SK-N-MC (cell line): ENCODE measurements at regions not wholly inside any gene's neighbourhood (a gene's known extent, or its start where the extent isn't known, plus 50 kb on each side); places are given as distances from the start of the nearest gene placed in this dataset.

Experiments used
- DNase-seq: peaks from one replicate; pipeline ENCODE4 v3.0.0-alpha.2; 2011; ENCODE audit warnings: low read depth, low spot score
- H3K27ac ChIP-seq: fragments of 200-600 bp; sonication (generic); 2 replicates; pipeline ENCODE4 v1.5.1; 2016; ENCODE audit warnings: mixed run types
- H3K36me3 ChIP-seq: fragments of 200-600 bp; sonication (generic); 2 replicates; pipeline ENCODE4 v1.6.1; 2017; ENCODE audit warnings: antibody characterized with exemption, low read length, mixed read lengths; ENCODE audit not compliant: insufficient read depth
- H3K4me3 ChIP-seq: fragments of 200-600 bp; sonication (generic); 2 replicates; pipeline ENCODE4 v1.5.1; 2016
- H3K9ac ChIP-seq: fragments of 200-600 bp; sonication (generic); 2 replicates; pipeline ENCODE4 v1.8.0; 2017; ENCODE audit warnings: mixed run types, mixed read lengths; ENCODE audit not compliant: insufficient read length
- H3K9me3 ChIP-seq: fragments of 200-600 bp; sonication (generic); 2 replicates; pipeline ENCODE4 v1.6.1; 2017; ENCODE audit warnings: low read depth, mild to moderate bottlenecking, antibody characterized with exemption, low read length, moderate library complexity, mixed read lengths
- EZH2 ChIP-seq: fragments of 200-600 bp; sonication (generic); IDR thresholded peaks from one replicate; pipeline ENCODE4 v1.6.1; 2017; ENCODE audit warnings: antibody characterized with exemption
- FOXP2 ChIP-seq: optimal IDR thresholded peaks from 2 replicates; pipeline ENCODE3; 2011; ENCODE audit warnings: mild to moderate bottlenecking, moderate library complexity; ENCODE audit not compliant: insufficient read depth; ENCODE audit errors: extremely low read length, control extremely low read depth
- POLR2AphosphoS5 ChIP-seq: IDR thresholded peaks from 2 replicates; pipeline ENCODE4 v1.6.1; 2012; ENCODE audit warnings: mild to moderate bottlenecking, low read depth, low read length, borderline replicate concordance

DNA sequence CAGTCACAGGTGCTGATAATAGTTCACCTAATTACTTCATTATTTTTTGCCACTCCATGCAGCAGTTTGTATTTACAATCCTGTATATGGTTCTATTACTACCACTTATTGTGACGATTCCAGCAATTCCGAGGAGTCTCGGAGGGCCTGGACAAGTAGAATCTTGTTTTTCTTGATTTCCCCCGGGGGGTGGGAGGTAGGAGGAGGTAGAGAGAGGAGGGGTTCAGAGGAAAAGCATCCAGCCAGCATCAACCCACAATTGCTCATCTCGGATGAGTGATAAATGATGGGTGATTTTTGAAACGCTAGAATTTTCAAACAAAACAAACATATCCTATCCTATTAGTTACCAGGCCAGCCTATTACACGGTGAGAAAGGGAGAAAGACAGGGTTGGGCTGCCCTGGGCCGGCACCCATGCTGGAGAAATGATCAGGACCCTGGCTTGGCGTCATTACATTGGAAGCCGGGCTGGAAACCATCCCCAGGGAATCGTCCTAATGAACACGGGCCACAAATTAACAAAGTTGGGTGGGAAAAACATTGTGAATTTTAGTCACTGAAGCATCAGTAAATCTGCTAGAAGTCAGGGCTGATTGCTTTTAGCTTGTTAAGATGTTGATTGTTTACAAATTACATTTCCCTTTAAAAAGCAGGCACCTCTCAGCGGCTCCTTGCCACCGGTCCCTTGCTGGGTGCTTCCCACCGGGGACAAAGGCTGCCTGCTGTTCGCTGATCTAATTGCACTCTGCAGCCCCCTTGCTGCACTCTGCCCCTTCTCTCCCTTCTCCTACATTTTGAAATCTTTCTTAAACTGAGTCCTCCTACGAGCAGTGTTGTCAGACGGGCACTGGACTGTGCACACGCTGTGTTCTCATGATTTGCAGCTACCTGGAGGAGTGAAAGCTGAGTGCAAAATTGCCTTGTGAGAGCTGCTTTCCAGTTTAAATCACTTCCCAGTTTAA lies 95.5 kb downstream of the FAM204A start:
- Histone ChIP-seq H3K4me3 (no peak overlapping the region), H3K36me3 (no peaks in the 10 kb centered on the region), H3K9ac (no peak overlapping the region), H3K27ac (no peak overlapping the region), H3K9me3 (no peaks in the 10 kb centered on the region)
- no peak for DNase-seq
- TF ChIP-seq POLR2AphosphoS5 (no peak), EZH2 (no peak), FOXP2 (no peak)

DNA sequence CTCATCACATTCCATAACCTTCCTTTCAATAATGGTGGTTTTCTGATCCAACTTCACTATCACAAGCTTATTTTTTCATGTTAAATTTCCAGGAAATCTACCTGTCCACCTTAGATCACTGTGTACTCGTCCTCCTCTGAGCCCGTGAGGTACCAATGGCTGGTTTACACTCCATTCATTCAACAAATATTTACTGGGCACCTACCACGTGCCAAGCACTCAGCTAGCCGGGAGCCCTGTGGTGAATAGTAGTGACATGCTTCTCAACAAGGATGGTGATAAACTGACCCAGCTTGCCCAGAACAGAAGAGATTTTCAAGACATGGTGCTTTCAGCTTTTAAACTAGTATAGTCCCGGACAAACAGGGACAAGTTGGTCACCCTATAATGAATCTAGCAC lies 98.2 kb downstream of the FAM204A start:
- H3K4me3 ChIP-seq, result no peak overlapping the region
- no peaks in the 10 kb centered on the region for H3K9me3 ChIP-seq
- no peak for DNase-seq
- no peak overlapping the region for H3K27ac ChIP-seq
- H3K36me3 ChIP-seq, result no peaks in the 10 kb centered on the region
- no peak overlapping the region for H3K9ac ChIP-seq
- no peak for TF ChIP-seq FOXP2
- TF ChIP-seq EZH2, result no peak
- no peak for TF ChIP-seq POLR2AphosphoS5

DNA sequence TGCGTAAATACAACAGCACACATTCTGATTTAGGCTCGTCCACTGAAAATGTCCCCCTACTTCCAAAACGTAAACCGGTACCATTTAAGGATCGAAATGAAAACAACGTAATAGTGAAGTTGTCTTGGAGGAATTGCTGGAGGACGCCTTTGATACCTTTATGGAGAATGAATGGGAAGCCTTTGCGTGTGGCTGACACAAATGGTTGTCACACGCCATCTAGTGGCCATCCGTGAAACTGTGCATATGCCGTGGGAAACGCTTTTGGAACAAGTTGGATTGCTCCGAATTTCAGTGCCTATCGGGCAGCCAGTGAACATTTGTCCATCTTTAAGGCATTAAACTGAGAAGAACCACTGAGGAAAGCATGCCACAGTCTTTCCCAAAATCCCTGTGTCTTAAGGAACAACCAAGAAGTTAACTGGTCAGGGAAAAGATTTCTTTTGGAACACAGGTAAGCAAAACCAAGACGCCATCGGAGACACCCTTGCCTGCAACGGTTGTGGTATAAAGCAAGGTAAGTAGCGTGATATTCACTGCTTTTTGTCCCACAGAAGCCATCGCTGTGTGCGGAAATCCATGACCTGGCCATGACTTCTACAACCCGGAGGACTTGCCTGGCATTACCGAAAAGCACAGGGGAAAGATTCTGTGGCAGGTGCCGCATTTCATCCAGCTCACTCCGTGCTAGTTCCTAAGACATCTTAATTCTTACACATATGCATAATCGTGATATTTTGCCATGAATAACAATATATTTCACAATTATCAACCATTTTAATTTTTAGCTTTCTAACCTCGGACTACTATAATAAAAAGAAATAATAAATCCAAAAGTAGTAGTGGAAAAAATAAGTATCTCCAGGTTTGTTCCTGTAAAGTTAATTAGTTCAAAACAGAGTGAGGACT lies 100.6 kb downstream of the FAM204A start:
- no peak for TF ChIP-seq FOXP2
- no peak for TF ChIP-seq EZH2
- TF ChIP-seq POLR2AphosphoS5, result no peak
- 0 out of 2 replicates have a peak overlapping the region, but pooled peaks have one; percentile 40 for H3K4me3 ChIP-seq
- no peak overlapping the region for H3K9ac ChIP-seq

DNA sequence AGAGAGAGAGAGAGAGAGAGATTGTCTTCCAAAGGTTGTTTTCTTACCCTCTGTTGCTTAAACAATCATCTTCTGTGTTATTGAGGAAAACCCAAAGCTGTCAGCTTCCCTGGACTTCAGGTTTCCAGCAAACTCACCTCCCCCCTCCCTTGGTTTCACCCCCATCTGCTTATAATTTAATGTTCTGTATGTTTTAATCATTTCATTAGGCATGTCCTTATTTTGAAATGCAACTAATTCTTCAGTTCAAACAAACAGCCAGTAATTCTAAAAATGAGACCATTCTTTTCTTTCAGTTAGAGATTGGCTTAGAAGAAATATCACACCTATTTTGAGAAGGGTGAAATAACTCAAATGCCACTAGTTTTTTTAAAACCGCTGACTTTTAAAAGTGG lies 102.9 kb downstream of the FAM204A start:
- DNase-seq, result no peak
- H3K4me3 ChIP-seq, result no peak overlapping the region
- no peaks in the 10 kb centered on the region for H3K36me3 ChIP-seq
- no peak overlapping the region for H3K9ac ChIP-seq
- TF ChIP-seq POLR2AphosphoS5 (no peak), FOXP2 (no peak), EZH2 (no peak)
- no peak overlapping the region for H3K27ac ChIP-seq
- H3K9me3 ChIP-seq, result no peaks in the 10 kb centered on the region

More for the DNA sequence above, 100.6 kb downstream of the FAM204A start:
- H3K27ac ChIP-seq, result no peak overlapping the region
- DNase-seq, result peak; percentile 53
- no peaks in the 10 kb centered on the region for H3K9me3 ChIP-seq
- H3K36me3 ChIP-seq, result no peaks in the 10 kb centered on the region

DNA sequence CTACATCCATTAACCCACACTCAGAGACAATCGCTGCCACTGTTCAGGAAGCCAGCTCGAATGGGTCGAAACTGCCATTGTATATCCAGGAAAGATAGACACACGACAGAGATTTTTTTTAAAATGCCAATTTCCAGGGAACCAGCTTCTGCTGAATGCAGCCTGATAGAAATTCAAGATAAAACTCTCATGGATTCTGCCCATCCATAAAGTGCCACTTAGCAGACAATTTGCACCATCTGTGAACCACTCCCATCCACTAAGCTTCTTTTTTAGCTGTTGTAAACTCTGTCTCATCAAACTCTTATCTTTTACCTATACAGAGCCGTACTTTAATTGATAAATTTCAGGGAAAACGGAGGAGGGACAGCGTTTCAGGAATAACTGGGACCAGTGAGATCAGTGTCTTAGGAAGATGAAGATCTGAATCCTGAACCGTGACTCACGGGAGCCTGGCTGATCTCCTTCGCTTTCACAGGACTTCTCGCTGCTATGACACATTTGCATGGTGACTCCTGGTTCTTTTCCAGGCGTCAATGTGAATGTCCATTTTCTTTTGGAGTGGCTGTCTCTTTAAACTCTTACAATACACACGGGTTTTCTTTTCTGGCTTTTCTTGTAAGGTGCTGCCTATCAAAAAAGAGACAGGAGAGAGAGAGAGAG lies 103.4 kb downstream of the FAM204A start:
- Histone ChIP-seq H3K27ac (no peak overlapping the region), H3K36me3 (no peaks in the 10 kb centered on the region), H3K9ac (no peak overlapping the region), H3K4me3 (no peak overlapping the region), H3K9me3 (no peaks in the 10 kb centered on the region)
- DNase-seq, result no peak
- TF ChIP-seq FOXP2 (no peak), EZH2 (no peak), POLR2AphosphoS5 (no peak)

DNA sequence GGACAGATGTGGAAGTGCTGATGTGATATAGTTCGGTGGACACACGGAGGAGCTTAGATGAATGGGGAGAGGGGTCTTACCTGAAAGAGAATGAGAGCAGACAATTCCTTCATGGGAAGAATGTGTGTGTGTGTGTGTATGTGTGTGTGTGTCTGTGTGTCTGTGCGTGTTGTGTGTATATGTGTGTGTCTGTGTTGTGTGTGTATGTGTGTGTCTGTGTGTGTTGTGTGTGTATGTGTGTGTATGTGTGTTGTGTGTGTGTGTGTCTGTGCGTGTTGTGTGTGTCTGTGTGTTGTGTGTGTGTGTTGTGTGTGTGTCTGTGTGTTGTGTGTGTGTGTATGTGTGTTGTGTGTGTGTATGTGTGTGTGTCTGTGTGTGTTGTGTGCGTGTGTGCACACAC lies 104.2 kb downstream of the FAM204A start:
- no peak overlapping the region for H3K4me3 ChIP-seq
- H3K9me3 ChIP-seq, result no peaks in the 10 kb centered on the region
- H3K9ac ChIP-seq, result no peak overlapping the region
- no peak for DNase-seq
- TF ChIP-seq FOXP2, result no peak
- TF ChIP-seq POLR2AphosphoS5, result no peak
- no peak for TF ChIP-seq EZH2
- H3K27ac ChIP-seq, result no peak overlapping the region
- H3K36me3 ChIP-seq, result no peaks in the 10 kb centered on the region

DNA sequence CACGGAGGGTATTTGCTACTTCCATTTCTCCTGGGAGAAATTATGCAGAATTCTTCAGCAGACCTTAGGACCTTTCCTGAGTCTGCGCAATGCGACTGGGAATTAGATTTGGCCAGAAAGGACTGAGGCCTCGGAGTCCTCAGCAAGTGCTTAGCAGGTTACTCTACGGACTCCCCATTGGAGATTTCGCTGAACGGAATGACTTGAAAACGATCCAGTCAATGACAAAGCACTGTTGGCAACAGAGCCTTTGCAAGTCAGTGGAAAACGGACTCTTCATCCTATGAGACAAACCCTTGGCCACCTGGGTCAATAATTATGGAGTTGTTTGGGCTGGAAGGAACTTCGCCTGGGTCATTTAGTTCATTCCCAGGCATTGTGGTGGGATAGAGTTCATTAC lies 107.4 kb downstream of the FAM204A start:
- Histone ChIP-seq H3K36me3 (no peaks in the 10 kb centered on the region), H3K9me3 (no peaks in the 10 kb centered on the region), H3K27ac (no peak overlapping the region), H3K9ac (no peak overlapping the region), H3K4me3 (no peak overlapping the region)
- no peak for DNase-seq
- TF ChIP-seq POLR2AphosphoS5 (no peak), FOXP2 (no peak), EZH2 (no peak)
